Activated CD4-positive, alpha-beta memory T cell treated with anti-CD3 and anti-CD28 coated beads for 36 hours (primary cell): ENCODE measurements at regions not wholly inside any gene's neighbourhood (a gene's known extent, or its start where the extent isn't known, plus 50 kb on each side); places are given as distances from the start of the nearest gene placed in this dataset.

Source experiments
- CTCF ChIA-PET: fragments of 350-600 bp; sonication (Branson Sonifier 250); formaldehyde crosslinking; loops from one replicate; lab custom pipeline; 2021; ENCODE audit warnings: antibody characterized with exemption, inconsistent platforms; lab: Charles Lee
- POLR2A ChIA-PET: fragments of 350-600 bp; sonication (Branson Sonifier 250); formaldehyde crosslinking; loops from one replicate; lab custom pipeline; 2021; ENCODE audit warnings: antibody characterized with exemption; lab: Charles Lee
- DNase-seq: peaks from one replicate; pipeline ENCODE4 v3.0.0-alpha.2; 2020
- H3K27ac Mint-ChIP-seq: one replicate; pipeline ENCODE4 v1.8.0; 2021; ENCODE audit warnings: mixed read lengths
- H3K27me3 Mint-ChIP-seq: one replicate; pipeline ENCODE4 v1.8.0; 2021; ENCODE audit warnings: mixed read lengths
- H3K36me3 Mint-ChIP-seq: one replicate; pipeline ENCODE4 v1.8.0; 2021; ENCODE audit warnings: mixed read lengths
- H3K4me1 Mint-ChIP-seq: one replicate; pipeline ENCODE4 v1.8.0; 2021; ENCODE audit warnings: low read depth, mixed read lengths
- H3K4me3 Mint-ChIP-seq: one replicate; pipeline ENCODE4 v1.8.0; 2021; ENCODE audit warnings: mild to moderate bottlenecking, mixed read lengths
- H3K9me3 Mint-ChIP-seq: one replicate; pipeline ENCODE4 v1.8.0; 2021; ENCODE audit warnings: mixed read lengths
- intact Hi-C: fragments of 100-400 bp; cut with micrococcal nuclease; formaldehyde crosslinking; loops from one replicate; pipeline ENCODE4 v1.15.1; 2023

- Mint-ChIP-seq H3K27ac (no peak overlapping the region), H3K9me3 (no peaks in the 10 kb centered on the region), H3K4me3 (no peak overlapping the region), H3K27me3 (no peaks in the 10 kb centered on the region), H3K4me1 (no peaks in the 10 kb centered on the region), H3K36me3 (no peaks in the 10 kb centered on the region)
- intact Hi-C loops, result no loop called here
- CTCF ChIA-PET, result no interaction called here
- DNase-seq, result no peak
- POLR2A ChIA-PET, result no interaction called here
Observed at GRCh38 chr6:82066196-82066595, 181.3 kb downstream of the IBTK start.

- no peak for DNase-seq
- Mint-ChIP-seq H3K4me3 (no peak overlapping the region), H3K36me3 (no peaks in the 10 kb centered on the region), H3K9me3 (no peaks in the 10 kb centered on the region), H3K4me1 (no peaks in the 10 kb centered on the region), H3K27me3 (no peaks in the 10 kb centered on the region), H3K27ac (no peak overlapping the region)
- intact Hi-C loops, result no loop called here
- CTCF ChIA-PET, result no interaction called here
- POLR2A ChIA-PET, result no interaction called here
Observed at GRCh38 chr6:82063574-82063973, 184.0 kb downstream of the IBTK start.

GRCh38 chr6:82062219-82062618 is 185.3 kb downstream of the IBTK start:
- CTCF ChIA-PET, result no interaction called here

GRCh38 chr6:82057846-82058554 is 189.5 kb downstream of the IBTK start:
- H3K27ac Mint-ChIP-seq, result no peak overlapping the region
- H3K36me3 Mint-ChIP-seq, result no peaks in the 10 kb centered on the region
- H3K27me3 Mint-ChIP-seq, result peaks cover 3% of the 10 kb centered on the region
- no peak overlapping the region for H3K4me3 Mint-ChIP-seq
- no peak for DNase-seq
- intact Hi-C loops, result no loop called here
- no peaks in the 10 kb centered on the region for H3K9me3 Mint-ChIP-seq
- H3K4me1 Mint-ChIP-seq, result no peaks in the 10 kb centered on the region
- ChIA-PET POLR2A (no interaction called here), CTCF (no interaction called here)

More at GRCh38 chr6:82062219-82062618, 185.3 kb downstream of the IBTK start:
- Mint-ChIP-seq H3K27me3 (no peaks in the 10 kb centered on the region), H3K4me1 (no peaks in the 10 kb centered on the region), H3K9me3 (no peaks in the 10 kb centered on the region), H3K36me3 (no peaks in the 10 kb centered on the region), H3K4me3 (no peak overlapping the region), H3K27ac (no peak overlapping the region)
- POLR2A ChIA-PET, result no interaction called here
- DNase-seq, result no peak
- intact Hi-C loops, result no loop called here

GRCh38 chr6:82056567-82056966 is 191.0 kb downstream of the IBTK start:
- peaks cover 3% of the 10 kb centered on the region for H3K27me3 Mint-ChIP-seq
- POLR2A ChIA-PET, result no interaction called here
- no peak for DNase-seq
- no peaks in the 10 kb centered on the region for H3K4me1 Mint-ChIP-seq
- H3K4me3 Mint-ChIP-seq, result no peak overlapping the region
- no peak overlapping the region for H3K27ac Mint-ChIP-seq
- H3K9me3 Mint-ChIP-seq, result no peaks in the 10 kb centered on the region
- H3K36me3 Mint-ChIP-seq, result no peaks in the 10 kb centered on the region
- CTCF ChIA-PET, result interaction anchor here (0.5 to 0.8 kb wide), 2 partner anchors 300 to 1715 kb away, joined by 3 to 4 read pairs; no protein-coding TSS in a partner anchor
- intact Hi-C loops, result no loop called here

GRCh38 chr6:82045965-82046756 is 201.4 kb downstream of the IBTK start:
- Mint-ChIP-seq H3K9me3 (no peaks in the 10 kb centered on the region), H3K27ac (no peak overlapping the region), H3K36me3 (no peaks in the 10 kb centered on the region), H3K4me1 (no peaks in the 10 kb centered on the region), H3K4me3 (no peak overlapping the region), H3K27me3 (no peaks in the 10 kb centered on the region)
- intact Hi-C loops, result no loop called here
- CTCF ChIA-PET, result no interaction called here
- POLR2A ChIA-PET, result no interaction called here
- no peak for DNase-seq

- Mint-ChIP-seq H3K9me3 (no peaks in the 10 kb centered on the region), H3K27me3 (peaks cover 4% of the 10 kb centered on the region), H3K27ac (no peak overlapping the region), H3K4me3 (no peak overlapping the region), H3K4me1 (no peaks in the 10 kb centered on the region), H3K36me3 (no peaks in the 10 kb centered on the region)
- POLR2A ChIA-PET, result no interaction called here
- CTCF ChIA-PET, result interaction anchor here (0.6 to 1.0 kb wide), 2 partner anchors 47 to 1826 kb away, joined by 3 read pairs; no protein-coding TSS in a partner anchor
- no peak for DNase-seq
- intact Hi-C loops, result no loop called here
Observed at GRCh38 chr6:82040405-82041221, 206.9 kb downstream of the IBTK start.

GRCh38 chr6:82038631-82039030 is 208.9 kb downstream of the IBTK start:
- Mint-ChIP-seq H3K4me1 (no peaks in the 10 kb centered on the region), H3K4me3 (no peak overlapping the region), H3K9me3 (no peaks in the 10 kb centered on the region), H3K27ac (no peak overlapping the region), H3K27me3 (peaks cover 4% of the 10 kb centered on the region), H3K36me3 (no peaks in the 10 kb centered on the region)
- intact Hi-C loops, result no loop called here
- ChIA-PET POLR2A (no interaction called here), CTCF (no interaction called here)
- DNase-seq, result no peak

GRCh38 chr6:82035526-82035925 is 212.0 kb downstream of the IBTK start:
- ChIA-PET CTCF (no interaction called here), POLR2A (no interaction called here)
- Mint-ChIP-seq H3K27me3 (peaks cover 4% of the 10 kb centered on the region), H3K27ac (no peak overlapping the region), H3K4me3 (no peak overlapping the region), H3K36me3 (no peaks in the 10 kb centered on the region), H3K4me1 (no peaks in the 10 kb centered on the region), H3K9me3 (no peaks in the 10 kb centered on the region)
- intact Hi-C loops, result no loop called here
- DNase-seq, result no peak

GRCh38 chr6:82033631-82034211 is 213.8 kb downstream of the IBTK start:
- no peaks in the 10 kb centered on the region for H3K4me1 Mint-ChIP-seq
- POLR2A ChIA-PET, result no interaction called here
- CTCF ChIA-PET, result no interaction called here
- no peak overlapping the region for H3K27ac Mint-ChIP-seq
- H3K27me3 Mint-ChIP-seq, result peaks cover 2% of the 10 kb centered on the region
- H3K9me3 Mint-ChIP-seq, result no peaks in the 10 kb centered on the region
- no peaks in the 10 kb centered on the region for H3K36me3 Mint-ChIP-seq
- intact Hi-C loops, result no loop called here
- H3K4me3 Mint-ChIP-seq, result no peak overlapping the region
- DNase-seq, result no peak

- intact Hi-C loops, result no loop called here
- H3K27me3 Mint-ChIP-seq, result no peaks in the 10 kb centered on the region
- H3K9me3 Mint-ChIP-seq, result no peaks in the 10 kb centered on the region
- ChIA-PET POLR2A (no interaction called here), CTCF (no interaction called here)
- DNase-seq, result no peak
- no peaks in the 10 kb centered on the region for H3K36me3 Mint-ChIP-seq
- H3K27ac Mint-ChIP-seq, result no peak overlapping the region
- no peaks in the 10 kb centered on the region for H3K4me1 Mint-ChIP-seq
- no peak overlapping the region for H3K4me3 Mint-ChIP-seq
Observed at GRCh38 chr6:82032444-82032843, 215.1 kb downstream of the IBTK start.
